ENCODE measurements at regions not wholly inside any gene's neighbourhood (a gene's known extent, or its start where the extent isn't known, plus 50 kb on each side); places are given as distances from the start of the nearest gene placed in this dataset.
A peak's percentile ranks its signal among the peaks of the same experiment; 100 is the strongest.

GRCh38 chr2:56100791-56101312, 82.9 kb upstream of the CCDC85A start:
- DNase-seq (ENCODE audit: low read depth), result no peak

- no peak for DNase-seq (ENCODE audit: low read depth)
Observed at GRCh38 chr2:56102098-56102497, 81.7 kb upstream of the CCDC85A start.

GRCh38 chr2:56102866-56103265, 80.9 kb upstream of the CCDC85A start:
- DNase-seq (ENCODE audit: low read depth), result peak; percentile 26

GRCh38 chr2:56104962-56105361, 78.8 kb upstream of the CCDC85A start:
- DNase-seq (ENCODE audit: low read depth), result no peak

GRCh38 chr2:56107502-56108220, 76.1 kb upstream of the CCDC85A start:
- DNase-seq (ENCODE audit: low read depth), result no peak

- DNase-seq (ENCODE audit: low read depth), result no peak
Observed at GRCh38 chr2:56108806-56109205, 75.0 kb upstream of the CCDC85A start.

GRCh38 chr2:56109994-56110393, 73.8 kb upstream of the CCDC85A start:
- no peak for DNase-seq (ENCODE audit: low read depth)

- DNase-seq (ENCODE audit: low read depth), result no peak
Observed at GRCh38 chr2:56113382-56113975, 70.3 kb upstream of the CCDC85A start.

GRCh38 chr2:56117764-56118163, 66.0 kb upstream of the CCDC85A start:
- no peak for DNase-seq (ENCODE audit: low read depth)

GRCh38 chr2:56118474-56118873, 65.3 kb upstream of the CCDC85A start:
- DNase-seq (ENCODE audit: low read depth), result peak; percentile 18

- DNase-seq (ENCODE audit: low read depth), result no peak
Observed at GRCh38 chr2:56121995-56122394, 61.8 kb upstream of the CCDC85A start.

- DNase-seq (ENCODE audit: low read depth), result no peak
Observed at GRCh38 chr2:56123538-56123937, 60.3 kb upstream of the CCDC85A start.

- DNase-seq (ENCODE audit: low read depth), result no peak
Observed at GRCh38 chr2:56127010-56127409, 56.8 kb upstream of the CCDC85A start.

- DNase-seq (ENCODE audit: low read depth), result no peak
Observed at GRCh38 chr2:56127463-56128152, 56.2 kb upstream of the CCDC85A start.

GRCh38 chr2:56128235-56128634, 55.6 kb upstream of the CCDC85A start:
- DNase-seq (ENCODE audit: low read depth), result no peak

GRCh38 chr2:56130463-56131070, 53.2 kb upstream of the CCDC85A start:
- peak; percentile 39 for DNase-seq (ENCODE audit: low read depth)

- DNase-seq (ENCODE audit: low read depth), result peak; percentile 58
Observed at GRCh38 chr2:56132138-56132537, 51.7 kb upstream of the CCDC85A start.

GRCh38 chr2:56133441-56133840, 50.3 kb upstream of the CCDC85A start:
- no peak for DNase-seq (ENCODE audit: low read depth)

GRCh38 chr2:56133931-56134629, 49.7 kb upstream of the CCDC85A start:
- DNase-seq (ENCODE audit: low read depth), result no peak

Data from M059J (cell line).